Testis (tissue), 2 donors: ENCODE measurements at regions not wholly inside any gene's neighbourhood (a gene's known extent, or its start where the extent isn't known, plus 50 kb on each side); places are given as distances from the start of the nearest gene placed in this dataset.

ENCODE experiments used
- CTCF ChIP-seq, 3 experiments: fragments of 450-650 bp in 2 of 3; fragments of 200-600 bp in 1 of 3; sonication (generic) in 1 of 3; IDR thresholded peaks; one replicate each; pipeline ENCODE4 v1.5.1; 2016 to 2019; ENCODE audit warnings: antibody characterized with exemption in 3 of 3, mild to moderate bottlenecking in 2 of 3, moderate library complexity in 1 of 3
- POLR2A ChIP-seq: fragments of 450-650 bp; IDR thresholded peaks from one replicate; pipeline ENCODE4 v1.6.1; 2017; ENCODE audit warnings: antibody characterized with exemption, mild to moderate bottlenecking, moderate library complexity

- TF ChIP-seq CTCF (IDR thresholded peaks at IDR 0.05): no peak
- TF ChIP-seq POLR2A: no peak
Observed at GRCh38 chr16:65473699-65474098, 351.8 kb upstream of the CDH11 start.
